ENCODE measurements at regions not wholly inside any gene's neighbourhood (a gene's known extent, or its start where the extent isn't known, plus 50 kb on each side); places are given as distances from the start of the nearest gene placed in this dataset.
"Not testable (repeated sequence)": the region's sequence is repeated elsewhere in the genome, so short reads cannot be mapped to it uniquely, and the experiment has no call there.

DNA sequence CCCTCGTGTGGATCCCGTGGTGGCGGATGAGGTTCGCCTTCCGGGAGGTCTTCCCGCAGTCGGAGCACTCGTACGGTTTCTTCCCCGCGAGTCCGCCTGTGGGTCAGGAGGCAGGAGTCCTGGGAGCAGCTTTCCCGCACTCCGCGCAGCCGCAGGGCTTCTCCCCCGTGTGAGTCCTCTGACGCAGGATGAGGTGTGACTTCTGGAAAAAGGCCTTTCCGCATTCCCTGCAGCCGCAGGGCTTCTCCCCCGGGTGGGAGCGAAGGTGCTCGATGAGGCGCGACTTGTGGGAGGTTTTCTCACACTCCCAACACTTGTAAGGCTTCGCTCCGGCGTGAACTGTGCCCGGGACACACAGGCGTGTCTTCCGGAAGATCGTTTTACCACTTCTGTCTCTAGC, 68.8 kb upstream of the WIPI2 start:
- TF ChIP-seq, protein P1, sequence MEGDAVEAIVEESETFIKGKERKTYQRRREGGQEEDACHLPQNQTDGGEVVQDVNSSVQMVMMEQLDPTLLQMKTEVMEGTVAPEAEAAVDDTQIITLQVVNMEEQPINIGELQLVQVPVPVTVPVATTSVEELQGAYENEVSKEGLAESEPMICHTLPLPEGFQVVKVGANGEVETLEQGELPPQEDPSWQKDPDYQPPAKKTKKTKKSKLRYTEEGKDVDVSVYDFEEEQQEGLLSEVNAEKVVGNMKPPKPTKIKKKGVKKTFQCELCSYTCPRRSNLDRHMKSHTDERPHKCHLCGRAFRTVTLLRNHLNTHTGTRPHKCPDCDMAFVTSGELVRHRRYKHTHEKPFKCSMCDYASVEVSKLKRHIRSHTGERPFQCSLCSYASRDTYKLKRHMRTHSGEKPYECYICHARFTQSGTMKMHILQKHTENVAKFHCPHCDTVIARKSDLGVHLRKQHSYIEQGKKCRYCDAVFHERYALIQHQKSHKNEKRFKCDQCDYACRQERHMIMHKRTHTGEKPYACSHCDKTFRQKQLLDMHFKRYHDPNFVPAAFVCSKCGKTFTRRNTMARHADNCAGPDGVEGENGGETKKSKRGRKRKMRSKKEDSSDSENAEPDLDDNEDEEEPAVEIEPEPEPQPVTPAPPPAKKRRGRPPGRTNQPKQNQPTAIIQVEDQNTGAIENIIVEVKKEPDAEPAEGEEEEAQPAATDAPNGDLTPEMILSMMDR (conservative IDR thresholded peaks at IDR 0.05; ENCODE audit: low read depth, low read length): not testable (repeated sequence)
- not testable (repeated sequence) for TF ChIP-seq EZH2 (IDR thresholded peaks at IDR 0.05; ENCODE audit: borderline replicate concordance, low read depth, low read length, poor library complexity, severe bottlenecking)
